Left hindlimb (tissue), 1 donor: ENCODE measurements at regions not wholly inside any gene's neighbourhood (a gene's known extent, or its start where the extent isn't known, plus 50 kb on each side); places are given as distances from the start of the nearest gene placed in this dataset.

Experiments
- DNase-seq: peaks from one replicate; pipeline ENCODE4 v3.0.0-alpha.2; 2018

GRCh38 chr12:115343601-115344000 is 659.6 kb upstream of the TBX3 start:
- DNase-seq, result no peak

GRCh38 chr12:115343008-115343407 is 659.0 kb upstream of the TBX3 start:
- DNase-seq, result no peak

- peak; percentile 78 for DNase-seq
Observed at GRCh38 chr12:115341442-115341841, 657.5 kb upstream of the TBX3 start.

- DNase-seq, result no peak
Observed at GRCh38 chr12:115338566-115339294, 654.8 kb upstream of the TBX3 start.

- DNase-seq, result no peak
Observed at GRCh38 chr12:115337693-115338543, 653.9 kb upstream of the TBX3 start.

- DNase-seq, result no peak
Observed at GRCh38 chr12:115336506-115336905, 652.5 kb upstream of the TBX3 start.

GRCh38 chr12:115335594-115335993 is 651.6 kb upstream of the TBX3 start:
- DNase-seq, result no peak

GRCh38 chr12:115335048-115335447 is 651.1 kb upstream of the TBX3 start:
- DNase-seq, result no peak

GRCh38 chr12:115332945-115333344 is 649.0 kb upstream of the TBX3 start:
- no peak for DNase-seq

GRCh38 chr12:115325858-115326257 is 641.9 kb upstream of the TBX3 start:
- DNase-seq, result no peak

GRCh38 chr12:115324949-115325593 is 641.1 kb upstream of the TBX3 start:
- no peak for DNase-seq

GRCh38 chr12:115323223-115323905 is 639.4 kb upstream of the TBX3 start:
- DNase-seq, result no peak

- no peak for DNase-seq
Observed at GRCh38 chr12:115322275-115322674, 638.3 kb upstream of the TBX3 start.

- no peak for DNase-seq
Observed at GRCh38 chr12:115320967-115321366, 637.0 kb upstream of the TBX3 start.

- no peak for DNase-seq
Observed at GRCh38 chr12:115320451-115320850, 636.5 kb upstream of the TBX3 start.

- DNase-seq, result no peak
Observed at GRCh38 chr12:115319446-115320040, 635.6 kb upstream of the TBX3 start.

- DNase-seq, result no peak
Observed at GRCh38 chr12:115313929-115314328, 630.0 kb upstream of the TBX3 start.

GRCh38 chr12:115312901-115313300 is 628.9 kb upstream of the TBX3 start:
- no peak for DNase-seq

- DNase-seq, result no peak
Observed at GRCh38 chr12:115311875-115312274, 627.9 kb upstream of the TBX3 start.

GRCh38 chr12:115308918-115309317 is 624.9 kb upstream of the TBX3 start:
- no peak for DNase-seq

- DNase-seq, result no peak
Observed at GRCh38 chr12:115306380-115306779, 622.4 kb upstream of the TBX3 start.

- DNase-seq, result no peak
Observed at GRCh38 chr12:115305867-115306266, 621.9 kb upstream of the TBX3 start.

- DNase-seq, result no peak
Observed at GRCh38 chr12:115305275-115305674, 621.3 kb upstream of the TBX3 start.
